SJCRH30 (cell line): ENCODE measurements at regions not wholly inside any gene's neighbourhood (a gene's known extent, or its start where the extent isn't known, plus 50 kb on each side); places are given as distances from the start of the nearest gene placed in this dataset.

Experiments used
- DNase-seq, 2 experiments: peaks; one replicate each; pipeline ENCODE4 v3.0.0-alpha.2; 2015 to 2020
- H3K27ac ChIP-seq: fragments of 250-450 bp; sonication (Bioruptor Pico); 2 replicates; pipeline ENCODE4 v1.5.1; 2020; ENCODE audit warnings: mild to moderate bottlenecking, moderate library complexity
- H3K27me3 ChIP-seq: fragments of 250-450 bp; sonication (Bioruptor Pico); 2 replicates; pipeline ENCODE4 v1.5.1; 2020; ENCODE audit warnings: mild to moderate bottlenecking, moderate library complexity
- H3K36me3 ChIP-seq: fragments of 250-450 bp; sonication (Bioruptor Pico); 2 replicates; pipeline ENCODE4 v1.5.1; 2020; ENCODE audit warnings: mild to moderate bottlenecking, moderate library complexity
- H3K4me1 ChIP-seq: fragments of 250-450 bp; sonication (Bioruptor Pico); 2 replicates; pipeline ENCODE4 v1.5.1; 2020; ENCODE audit warnings: mild to moderate bottlenecking, moderate library complexity
- H3K4me3 ChIP-seq: fragments of 250-450 bp; sonication (Bioruptor Pico); 2 replicates; pipeline ENCODE4 v1.5.1; 2020; ENCODE audit warnings: mild to moderate bottlenecking, moderate library complexity
- H3K9me3 ChIP-seq: fragments of 250-450 bp; sonication (Bioruptor Pico); replicated peaks from 2 replicates; pipeline ENCODE4 v1.5.1; 2020; ENCODE audit warnings: mild to moderate bottlenecking, moderate library complexity

- no peaks in the 10 kb centered on the region for H3K9me3 ChIP-seq
- DNase-seq: no peak
- no peak overlapping the region for H3K27ac ChIP-seq
- no peak overlapping the region for H3K4me3 ChIP-seq
- H3K27me3 ChIP-seq: no peaks in the 10 kb centered on the region
- no peaks in the 10 kb centered on the region for H3K36me3 ChIP-seq
- H3K4me1 ChIP-seq: no peaks in the 10 kb centered on the region; the same call in 1 of the 2 replicates
Observed at GRCh38 chr13:40146063-40146462, 490.6 kb downstream of the COG6 start.

GRCh38 chr13:40146611-40147117 is 491.2 kb downstream of the COG6 start:
- DNase-seq: no peak
- H3K9me3 ChIP-seq: no peaks in the 10 kb centered on the region
- no peaks in the 10 kb centered on the region for H3K27me3 ChIP-seq
- no peaks in the 10 kb centered on the region for H3K36me3 ChIP-seq
- no peak overlapping the region for H3K4me3 ChIP-seq
- no peak overlapping the region for H3K27ac ChIP-seq
- H3K4me1 ChIP-seq: no peaks in the 10 kb centered on the region; the same call in 1 of the 2 replicates

DNA sequence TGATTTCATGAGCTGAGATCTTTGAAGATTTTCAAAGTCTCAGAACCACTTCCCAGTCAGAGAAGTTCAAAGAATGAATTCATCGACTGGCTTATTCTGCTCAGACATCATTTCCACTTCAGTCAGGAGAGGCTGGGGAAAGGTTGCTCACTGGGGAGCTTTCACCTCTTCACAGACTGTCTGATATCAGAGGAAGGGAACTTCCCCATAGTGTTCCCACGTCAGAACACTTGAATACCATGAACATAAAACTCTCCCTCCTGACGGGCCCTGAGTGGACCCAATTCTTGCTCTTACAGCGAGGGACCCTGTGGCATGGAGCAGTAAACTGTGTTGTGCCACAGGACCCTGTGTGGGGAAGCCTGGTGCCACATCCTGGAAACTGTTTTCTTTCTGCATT is 492.6 kb downstream of the COG6 start:
- no peaks in the 10 kb centered on the region for H3K27me3 ChIP-seq
- H3K27ac ChIP-seq: no peak overlapping the region
- H3K36me3 ChIP-seq: no peaks in the 10 kb centered on the region
- DNase-seq: no peak
- no peaks in the 10 kb centered on the region for H3K4me1 ChIP-seq
- H3K9me3 ChIP-seq: no peaks in the 10 kb centered on the region
- H3K4me3 ChIP-seq: no peak overlapping the region

GRCh38 chr13:40148742-40149141 is 493.3 kb downstream of the COG6 start:
- DNase-seq: no peak
- Histone ChIP-seq H3K36me3 (no peaks in the 10 kb centered on the region), H3K4me3 (no peak overlapping the region), H3K4me1 (no peaks in the 10 kb centered on the region), H3K27me3 (no peaks in the 10 kb centered on the region), H3K27ac (no peak overlapping the region), H3K9me3 (no peaks in the 10 kb centered on the region)

DNA sequence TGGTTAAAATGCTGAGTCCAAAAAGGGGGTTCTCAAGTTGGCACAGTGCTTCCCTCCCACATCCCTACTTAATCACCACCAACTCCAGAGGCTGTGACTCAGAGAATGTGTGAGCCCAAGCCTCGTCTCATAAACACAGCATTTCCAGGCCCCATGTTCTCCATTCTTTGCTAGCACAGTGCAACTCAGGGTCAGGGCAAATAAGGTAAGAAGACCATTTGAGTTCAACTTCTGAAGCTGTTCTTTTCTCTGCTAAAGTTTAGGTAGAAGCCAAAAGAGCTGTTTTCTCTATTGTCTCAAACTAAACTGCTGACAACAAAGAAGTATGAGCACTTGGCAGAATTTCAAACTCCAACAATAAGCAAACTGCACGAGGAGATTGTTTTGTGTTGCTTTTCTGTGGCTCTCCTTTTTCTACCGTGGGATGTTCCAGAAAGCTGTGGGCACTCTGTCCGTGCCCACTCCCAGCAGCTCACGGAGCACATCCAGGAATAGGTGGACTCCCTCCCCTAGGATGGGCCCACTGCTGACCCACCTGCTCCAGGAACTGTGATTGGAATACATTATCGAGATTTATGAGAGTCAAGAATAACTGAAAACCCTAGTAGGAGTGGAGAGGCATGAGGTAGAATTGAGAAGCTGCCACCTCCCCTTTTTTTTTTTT is 494.3 kb downstream of the COG6 start:
- Histone ChIP-seq H3K9me3 (no peaks in the 10 kb centered on the region), H3K27ac (no peak overlapping the region), H3K4me1 (no peaks in the 10 kb centered on the region), H3K4me3 (no peak overlapping the region), H3K27me3 (no peaks in the 10 kb centered on the region), H3K36me3 (no peaks in the 10 kb centered on the region)
- peak in 1 of 2 experiments; percentile 28 for DNase-seq

DNA sequence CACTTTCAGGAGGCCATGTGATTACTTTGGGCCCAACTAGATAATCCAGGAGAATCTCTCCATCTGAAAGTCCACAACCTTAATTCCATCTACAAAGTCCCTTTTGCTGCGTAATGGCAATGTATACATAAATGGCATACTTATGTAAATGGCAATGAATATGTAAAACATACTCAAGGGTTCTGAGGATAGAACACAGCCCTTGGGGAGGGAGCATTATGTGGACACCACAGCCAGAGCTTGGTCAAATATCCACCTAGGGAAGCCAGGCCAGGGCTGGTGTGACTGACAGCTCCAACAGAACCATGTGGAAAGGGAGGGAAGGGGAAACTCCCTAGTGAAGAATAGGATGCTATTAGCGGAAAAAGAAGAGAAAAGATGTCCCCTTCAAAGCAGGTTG is 496.2 kb downstream of the COG6 start:
- DNase-seq: no peak
- Histone ChIP-seq H3K36me3 (no peaks in the 10 kb centered on the region), H3K4me1 (no peaks in the 10 kb centered on the region), H3K27me3 (no peaks in the 10 kb centered on the region), H3K27ac (no peak overlapping the region), H3K9me3 (no peaks in the 10 kb centered on the region), H3K4me3 (no peak overlapping the region)

DNA sequence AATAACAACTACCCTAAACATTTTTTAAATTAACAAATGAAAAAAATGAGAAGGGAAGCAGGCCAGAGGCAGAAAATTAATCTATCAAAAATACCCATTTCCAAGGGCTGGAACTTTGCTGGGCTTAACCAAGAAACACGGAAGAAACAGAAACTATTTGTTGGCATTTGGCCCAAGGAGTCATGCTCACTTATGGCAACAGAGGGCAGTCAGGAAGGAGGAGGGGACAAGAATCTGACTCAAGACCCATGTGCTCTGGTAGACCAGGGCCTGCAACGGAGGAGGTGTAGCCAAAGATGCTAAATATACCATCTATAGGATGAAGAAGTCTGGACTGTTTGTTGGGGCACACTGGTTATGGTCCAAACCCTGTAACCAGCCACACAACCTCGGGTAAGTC is 496.7 kb downstream of the COG6 start:
- Histone ChIP-seq H3K36me3 (no peaks in the 10 kb centered on the region), H3K4me3 (no peak overlapping the region), H3K9me3 (no peaks in the 10 kb centered on the region), H3K27ac (no peak overlapping the region), H3K4me1 (no peaks in the 10 kb centered on the region), H3K27me3 (no peaks in the 10 kb centered on the region)
- DNase-seq: no peak

GRCh38 chr13:40152922-40153321 is 497.5 kb downstream of the COG6 start:
- H3K4me3 ChIP-seq: no peak overlapping the region
- no peaks in the 10 kb centered on the region for H3K36me3 ChIP-seq
- H3K9me3 ChIP-seq: no peaks in the 10 kb centered on the region
- H3K27ac ChIP-seq: no peak overlapping the region
- no peaks in the 10 kb centered on the region for H3K27me3 ChIP-seq
- DNase-seq: no peak
- H3K4me1 ChIP-seq: no peaks in the 10 kb centered on the region

GRCh38 chr13:40153516-40153915 is 498.1 kb downstream of the COG6 start:
- H3K27me3 ChIP-seq: no peaks in the 10 kb centered on the region
- no peaks in the 10 kb centered on the region for H3K4me1 ChIP-seq
- no peaks in the 10 kb centered on the region for H3K9me3 ChIP-seq
- no peaks in the 10 kb centered on the region for H3K36me3 ChIP-seq
- H3K4me3 ChIP-seq: no peak overlapping the region
- peak in 1 of 2 experiments; percentile 26 for DNase-seq
- no peak overlapping the region for H3K27ac ChIP-seq

GRCh38 chr13:40155201-40155600 is 499.7 kb downstream of the COG6 start:
- no peak for DNase-seq
- no peak overlapping the region for H3K4me3 ChIP-seq
- no peaks in the 10 kb centered on the region for H3K4me1 ChIP-seq
- no peaks in the 10 kb centered on the region for H3K9me3 ChIP-seq
- no peaks in the 10 kb centered on the region for H3K36me3 ChIP-seq
- H3K27me3 ChIP-seq: no peaks in the 10 kb centered on the region
- no peak overlapping the region for H3K27ac ChIP-seq

- Histone ChIP-seq H3K9me3 (no peaks in the 10 kb centered on the region), H3K27ac (no peak overlapping the region), H3K27me3 (no peaks in the 10 kb centered on the region), H3K4me3 (no peak overlapping the region), H3K4me1 (peaks cover 16% of the 10 kb centered on the region), H3K36me3 (no peaks in the 10 kb centered on the region)
- no peak for DNase-seq
Observed at GRCh38 chr13:40158218-40158617, 502.8 kb downstream of the COG6 start.

DNA sequence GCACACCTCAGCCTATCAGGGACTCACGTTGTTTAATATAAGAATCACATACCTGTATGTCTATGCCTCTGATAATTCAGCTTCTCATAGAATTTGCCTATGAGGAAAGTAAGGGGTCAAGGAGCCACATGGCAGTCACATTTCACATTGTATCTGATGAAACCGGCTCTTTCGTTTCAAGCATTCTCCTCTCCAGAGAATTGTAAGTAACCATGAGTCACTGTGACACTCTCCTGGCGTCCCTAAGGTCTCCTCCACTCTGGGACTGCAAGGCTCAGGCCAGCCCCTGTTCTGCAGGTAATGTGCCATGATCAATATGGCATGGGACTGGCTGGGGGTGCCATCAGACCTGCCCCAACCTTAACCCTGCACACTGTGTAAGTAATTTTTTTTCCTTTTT is 503.3 kb downstream of the COG6 start:
- Histone ChIP-seq H3K27me3 (no peaks in the 10 kb centered on the region), H3K4me1 (peaks cover 21% of the 10 kb centered on the region), H3K27ac (no peak overlapping the region), H3K36me3 (no peaks in the 10 kb centered on the region), H3K4me3 (no peak overlapping the region), H3K9me3 (no peaks in the 10 kb centered on the region)
- no peak for DNase-seq

GRCh38 chr13:40159736-40160135 is 504.3 kb downstream of the COG6 start:
- no peaks in the 10 kb centered on the region for H3K9me3 ChIP-seq
- DNase-seq: no peak
- H3K27ac ChIP-seq: no peak overlapping the region

GRCh38 chr13:40160618-40161350 is 505.3 kb downstream of the COG6 start:
- Histone ChIP-seq H3K4me3 (no peak overlapping the region), H3K36me3 (no peaks in the 10 kb centered on the region), H3K4me1 (peaks cover 26% of the 10 kb centered on the region), H3K9me3 (no peaks in the 10 kb centered on the region), H3K27ac (no peak overlapping the region), H3K27me3 (no peaks in the 10 kb centered on the region)
- DNase-seq: no peak

More at GRCh38 chr13:40159736-40160135, 504.3 kb downstream of the COG6 start:
- H3K4me3 ChIP-seq: no peak overlapping the region
- H3K36me3 ChIP-seq: no peaks in the 10 kb centered on the region
- peaks cover 26% of the 10 kb centered on the region for H3K4me1 ChIP-seq
- H3K27me3 ChIP-seq: no peaks in the 10 kb centered on the region

GRCh38 chr13:40161351-40161810 is 505.1 kb downstream of the FOXO1 start:
- H3K27me3 ChIP-seq: no peaks in the 10 kb centered on the region
- H3K4me3 ChIP-seq: no peak overlapping the region
- H3K27ac ChIP-seq: no peak overlapping the region
- H3K4me1 ChIP-seq: peaks cover 26% of the 10 kb centered on the region
- no peaks in the 10 kb centered on the region for H3K36me3 ChIP-seq
- no peaks in the 10 kb centered on the region for H3K9me3 ChIP-seq
- no peak for DNase-seq
